GM12801 (cell line): ENCODE measurements at regions not wholly inside any gene's neighbourhood (a gene's known extent, or its start where the extent isn't known, plus 50 kb on each side); places are given as distances from the start of the nearest gene placed in this dataset.

Experiments used
- CTCF ChIP-seq: IDR thresholded peaks from one replicate; pipeline ENCODE4 v1.5.1; 2011; ENCODE audit warnings: control low read depth; ENCODE audit not compliant: insufficient read length; ENCODE audit errors: extremely low read depth

GRCh38 chr5:36769129-36769770 is 107.3 kb upstream of the NIPBL start:
- TF ChIP-seq CTCF, result no peak

- no peak for TF ChIP-seq CTCF
Observed at GRCh38 chr5:36770125-36770524, 106.4 kb upstream of the NIPBL start.

GRCh38 chr5:36772276-36773140 is 104.1 kb upstream of the NIPBL start:
- no peak for TF ChIP-seq CTCF

- no peak for TF ChIP-seq CTCF
Observed at GRCh38 chr5:36777105-36777757, 99.3 kb upstream of the NIPBL start.

GRCh38 chr5:36778336-36778735 is 98.2 kb upstream of the NIPBL start:
- TF ChIP-seq CTCF, result no peak

GRCh38 chr5:36786448-36787012 is 90.0 kb upstream of the NIPBL start:
- TF ChIP-seq CTCF, result no peak
